NOMO-1 treated with dmso at 0.1 percent for 144 hours (cell line): ENCODE measurements at regions not wholly inside any gene's neighbourhood (a gene's known extent, or its start where the extent isn't known, plus 50 kb on each side); places are given as distances from the start of the nearest gene placed in this dataset.
A peak's percentile ranks its signal among the peaks of the same experiment; 100 is the strongest.

ENCODE experiments used
- DNase-seq: peaks from one replicate; lab custom pipeline; 2025; ENCODE audit not compliant: unreplicated experiment; lab: John Stamatoyannopoulos, UW

DNA sequence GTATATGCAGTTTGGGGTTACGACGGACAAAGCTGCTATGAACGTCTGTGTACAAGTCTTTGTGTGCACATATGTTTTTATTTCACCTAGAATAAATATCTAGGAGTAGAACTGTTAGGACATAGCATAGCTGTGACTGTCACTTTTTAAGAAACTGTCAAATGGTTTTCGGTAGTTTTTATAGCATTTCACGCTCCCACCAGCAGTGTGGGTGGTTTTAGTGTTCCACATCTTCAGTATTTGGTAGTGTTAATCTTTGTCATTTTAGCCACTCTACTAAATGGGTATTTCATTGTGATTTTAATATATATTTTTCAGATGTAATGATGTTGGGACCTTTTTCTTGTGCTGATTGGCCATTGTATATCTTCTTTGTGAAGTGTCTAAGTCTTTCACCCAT, 109.1 kb upstream of the BCAT1 start:
- no peak for DNase-seq

DNA sequence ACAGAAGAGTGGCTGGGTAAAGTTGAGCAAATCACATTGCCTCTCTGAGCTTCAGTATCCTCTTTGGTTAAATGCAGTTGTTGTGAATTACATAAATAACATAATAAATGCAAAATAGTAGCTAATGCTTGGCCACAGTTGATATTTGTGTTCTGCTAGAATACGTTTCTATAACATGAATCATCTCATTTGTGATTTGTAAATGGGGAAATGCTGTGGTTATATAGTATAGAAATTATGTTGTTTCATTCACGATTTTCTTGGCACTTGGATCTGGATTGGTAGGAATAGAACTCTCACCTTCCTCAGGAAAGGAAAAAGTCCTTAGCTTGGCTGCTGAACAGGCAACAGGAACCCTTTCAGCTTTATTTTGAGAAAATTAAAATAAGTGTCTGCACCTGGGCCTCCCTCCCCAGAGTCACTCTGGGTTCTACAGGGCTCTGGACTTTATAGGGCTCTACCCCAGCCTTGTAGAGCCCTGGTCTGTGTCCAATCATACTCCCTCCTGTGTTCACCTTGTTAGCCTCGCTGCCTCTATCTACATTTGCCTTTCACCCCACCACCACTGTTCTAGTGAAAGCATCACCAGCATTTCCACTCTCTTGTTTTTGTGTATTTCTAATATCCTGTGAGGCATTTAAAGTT, 107.7 kb upstream of the BCAT1 start:
- no peak for DNase-seq

DNA sequence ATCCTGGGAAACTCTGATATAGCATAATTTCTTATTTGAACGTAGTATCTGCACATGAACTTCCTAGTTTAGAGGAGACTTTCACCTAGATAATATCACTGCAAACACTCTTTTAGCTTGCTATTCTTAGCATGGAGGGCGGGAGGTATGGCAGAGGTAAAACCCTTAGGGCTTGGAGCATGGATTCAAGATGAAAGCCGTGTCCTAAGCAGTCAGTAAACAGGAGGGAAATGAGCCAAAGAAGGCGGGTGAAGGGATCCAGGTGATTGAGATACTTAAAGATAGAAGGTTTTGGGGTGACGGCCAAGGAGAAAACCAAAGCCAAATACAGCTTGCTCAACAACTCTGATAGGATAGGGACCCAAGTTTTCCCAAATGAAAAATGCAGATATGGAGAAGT, 107.1 kb upstream of the BCAT1 start:
- DNase-seq = no peak

DNA sequence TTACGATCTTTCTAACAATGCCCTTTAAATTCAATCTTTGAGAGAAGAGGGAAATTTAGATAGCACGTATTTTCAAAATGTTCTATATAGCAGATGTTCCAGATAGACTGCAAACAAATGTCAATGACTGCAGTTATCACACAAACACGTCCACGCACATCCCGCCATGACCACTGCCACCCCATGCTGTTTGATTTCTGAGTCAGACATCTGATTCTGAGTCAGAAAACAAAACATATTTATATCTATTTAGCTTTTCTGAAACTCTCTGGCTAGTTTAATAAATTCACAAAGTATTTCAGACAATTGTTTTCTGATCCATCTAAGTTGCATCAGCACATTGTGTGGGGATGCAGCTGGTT, 105.9 kb upstream of the BCAT1 start:
- DNase-seq = no peak

DNA sequence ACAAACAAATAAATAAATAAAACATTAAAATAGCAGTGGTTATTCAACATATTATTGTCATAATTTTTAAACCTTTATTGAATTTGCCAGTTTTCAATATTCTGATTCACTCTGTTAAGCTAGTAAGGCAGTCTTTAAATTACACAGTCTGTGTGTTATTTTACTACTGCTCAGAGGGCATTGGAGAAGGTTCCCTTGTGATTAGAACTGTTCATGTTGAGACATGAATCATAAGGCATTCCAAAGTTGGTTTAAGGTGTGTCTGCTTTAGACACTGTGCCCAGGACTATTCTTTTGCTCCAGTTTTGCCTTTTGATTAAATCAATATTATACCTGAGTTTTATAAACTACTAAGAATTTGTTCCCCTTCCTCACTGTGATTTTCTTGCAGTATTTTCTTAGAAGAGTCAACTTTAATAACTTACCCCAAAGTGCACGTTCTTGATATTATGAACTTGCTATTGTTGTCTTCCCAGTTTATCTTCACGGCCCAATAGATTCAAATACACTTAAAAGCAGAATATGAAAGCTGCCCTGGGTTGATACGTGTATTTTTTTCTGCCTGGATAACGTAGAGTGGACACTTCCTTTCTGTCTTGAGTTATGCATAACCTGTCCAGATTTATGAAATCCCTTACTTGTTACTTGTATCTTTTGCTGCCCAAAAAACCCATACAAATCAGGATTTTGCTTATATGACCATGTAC, 105.3 kb upstream of the BCAT1 start:
- no peak for DNase-seq

DNA sequence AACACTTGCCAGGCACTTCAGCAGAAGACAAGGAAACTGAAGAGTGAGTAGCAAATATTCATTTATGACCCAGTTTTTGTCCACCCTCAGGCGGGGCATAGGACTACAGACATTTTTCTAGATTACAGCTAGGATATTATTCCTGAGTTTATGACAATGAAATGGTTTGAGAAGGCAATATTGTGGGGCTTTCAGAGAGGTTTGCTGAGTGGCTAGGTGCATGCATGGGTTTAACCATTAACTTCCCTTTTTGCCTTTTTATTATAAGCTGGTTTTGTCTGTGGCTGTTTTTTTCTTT, 104.0 kb upstream of the BCAT1 start:
- DNase-seq = no peak

DNA sequence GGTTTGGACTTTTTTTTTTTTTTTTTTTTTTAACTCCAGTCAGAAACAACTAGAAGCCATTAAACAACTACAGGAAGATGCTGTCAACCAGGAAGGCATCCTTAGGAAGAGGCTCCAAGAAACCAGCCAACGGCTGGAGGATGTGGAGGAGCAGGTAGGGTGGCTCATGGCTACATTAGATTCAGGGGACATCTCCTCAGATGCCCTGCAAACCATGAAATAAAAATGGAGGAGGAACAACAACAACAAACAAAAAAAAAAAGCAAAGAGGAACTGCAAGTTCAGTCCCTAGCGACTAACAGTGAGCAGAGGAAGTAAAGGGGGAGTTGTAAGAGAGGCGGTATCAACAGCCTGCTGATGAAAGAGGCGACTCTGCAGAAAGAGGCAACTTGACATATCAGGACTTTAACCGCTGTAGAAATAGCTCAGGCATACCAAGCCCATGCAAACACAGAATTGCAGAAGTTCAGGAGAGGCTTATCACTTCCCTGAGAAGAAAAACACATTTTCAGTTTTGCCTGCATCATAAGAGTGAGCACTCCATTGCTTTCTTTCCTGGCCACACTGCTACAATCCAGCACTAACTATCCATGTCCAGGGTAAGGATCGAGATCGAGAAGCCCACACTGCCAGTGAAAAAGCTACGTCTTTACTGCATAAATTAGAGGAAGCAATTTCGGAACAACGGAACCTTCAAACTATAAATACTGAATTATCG, 103.5 kb upstream of the BCAT1 start:
- DNase-seq = peak; percentile 97

DNA sequence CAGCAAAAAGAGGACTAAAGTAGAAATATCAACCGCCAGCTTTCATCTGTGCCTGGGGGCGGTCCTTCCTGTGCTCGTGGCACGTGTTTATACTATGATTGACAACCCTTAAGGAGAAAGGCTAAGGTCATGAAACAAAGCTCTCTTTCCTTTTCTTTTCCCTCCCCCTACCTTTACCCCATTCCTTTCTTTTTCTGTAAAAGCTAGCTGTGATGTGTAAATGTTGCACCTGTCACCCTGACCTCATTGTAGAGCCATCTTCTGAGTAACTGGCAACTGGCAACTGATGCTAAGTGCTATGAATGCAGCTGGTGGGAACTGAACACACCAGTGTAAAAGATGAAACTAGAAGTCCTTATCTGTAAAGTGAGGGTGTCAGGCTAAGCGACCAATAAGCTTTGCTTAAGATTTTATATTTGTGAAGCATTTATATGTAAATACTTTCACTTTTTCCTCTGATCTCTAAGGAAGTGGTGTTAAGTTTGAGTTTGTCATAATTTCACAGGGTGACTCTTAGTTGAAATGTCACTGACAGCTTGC, 102.8 kb upstream of the BCAT1 start:
- DNase-seq = peak; percentile 53

DNA sequence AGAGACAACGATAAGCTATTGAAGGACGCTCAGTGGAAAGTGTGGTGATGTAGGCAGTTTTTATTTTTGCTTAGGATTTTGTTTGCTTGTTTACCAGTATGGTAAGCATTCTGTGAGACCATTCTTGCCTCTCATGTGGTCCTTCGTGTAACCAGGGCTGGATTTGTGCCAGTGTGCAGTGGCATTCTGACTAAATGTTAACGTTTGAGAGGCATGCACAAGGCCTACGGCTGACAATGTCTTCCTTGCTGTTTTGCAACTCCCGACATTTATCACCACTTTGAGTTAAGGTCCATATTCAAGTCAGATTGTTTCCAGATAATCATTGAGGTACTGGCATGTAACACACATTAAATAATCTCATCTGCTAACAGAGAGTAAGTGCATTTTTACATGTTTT, 102.3 kb upstream of the BCAT1 start:
- no peak for DNase-seq

DNA sequence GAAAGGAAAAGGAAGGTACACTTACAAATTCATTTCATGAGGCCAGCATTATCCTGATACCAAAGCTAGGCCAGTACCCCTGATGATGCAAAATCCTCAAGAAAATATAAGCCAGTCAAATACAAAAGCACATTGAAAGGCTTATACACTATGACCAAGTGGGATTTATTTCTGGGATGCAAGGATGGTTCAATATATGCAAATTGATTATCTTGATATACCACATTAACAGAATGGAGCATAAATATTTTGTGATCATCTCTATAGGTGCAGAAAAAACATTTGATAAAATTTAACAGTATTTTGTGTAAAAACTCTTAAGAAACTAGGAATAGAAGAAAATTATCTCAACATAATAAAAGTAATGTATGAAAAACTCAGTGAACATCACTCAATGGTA, 97.0 kb upstream of the BCAT1 start:
- no peak for DNase-seq

DNA sequence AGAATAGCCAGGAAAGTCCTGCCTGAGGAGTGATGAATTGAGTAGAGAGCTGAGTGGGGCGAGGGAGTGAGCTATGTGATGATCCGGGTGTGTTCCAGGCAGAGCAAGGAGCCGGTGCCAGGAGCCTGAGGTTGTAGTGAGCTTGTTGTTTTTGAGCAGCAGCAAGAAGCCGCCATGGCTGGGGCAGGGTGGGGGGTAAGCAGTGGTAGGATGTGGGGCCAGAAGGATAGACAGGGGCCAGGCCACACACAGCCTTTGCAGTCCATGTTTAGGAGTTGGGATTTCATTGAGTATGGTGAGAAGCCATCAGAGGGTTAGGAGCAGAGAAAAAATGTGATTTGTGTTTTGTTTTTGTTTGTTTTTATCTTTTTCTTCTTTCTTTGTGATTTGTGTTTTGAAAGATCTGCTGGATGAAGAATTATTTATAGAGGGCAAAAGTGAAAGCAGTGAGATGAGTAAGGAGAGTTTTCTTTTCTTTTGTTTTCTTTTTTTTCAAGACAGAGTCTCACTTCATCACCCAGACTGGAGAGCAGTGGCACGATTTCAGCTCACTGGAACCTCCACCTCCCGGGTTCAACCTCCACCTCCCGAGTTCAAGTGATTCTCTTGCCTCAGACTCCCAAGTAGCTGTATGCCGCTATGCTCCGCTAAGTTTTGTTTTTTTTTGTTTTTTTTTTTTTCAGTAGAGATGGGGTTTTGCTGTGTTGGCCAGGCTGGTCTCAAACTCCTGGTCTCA, 92.3 kb upstream of the BCAT1 start:
- no peak for DNase-seq

DNA sequence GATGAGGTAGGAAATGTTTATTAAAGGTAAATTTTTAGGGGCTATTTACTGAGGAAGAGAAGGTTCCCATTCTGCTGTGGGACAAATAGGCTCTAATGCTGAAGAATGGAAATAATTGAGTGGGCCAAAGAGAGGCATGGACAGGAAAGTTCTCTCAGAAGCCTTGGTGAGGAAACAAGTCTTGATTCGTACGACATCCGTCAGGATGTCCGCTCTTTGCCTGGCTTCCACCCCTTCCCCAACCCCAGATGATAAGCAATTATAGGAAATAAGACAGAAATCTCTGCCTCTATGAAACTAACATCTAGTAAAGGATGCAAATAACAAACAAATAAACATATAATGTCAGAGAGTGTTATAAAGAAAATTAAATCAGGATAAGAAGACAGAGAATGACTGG, 91.7 kb upstream of the BCAT1 start:
- DNase-seq = no peak

DNA sequence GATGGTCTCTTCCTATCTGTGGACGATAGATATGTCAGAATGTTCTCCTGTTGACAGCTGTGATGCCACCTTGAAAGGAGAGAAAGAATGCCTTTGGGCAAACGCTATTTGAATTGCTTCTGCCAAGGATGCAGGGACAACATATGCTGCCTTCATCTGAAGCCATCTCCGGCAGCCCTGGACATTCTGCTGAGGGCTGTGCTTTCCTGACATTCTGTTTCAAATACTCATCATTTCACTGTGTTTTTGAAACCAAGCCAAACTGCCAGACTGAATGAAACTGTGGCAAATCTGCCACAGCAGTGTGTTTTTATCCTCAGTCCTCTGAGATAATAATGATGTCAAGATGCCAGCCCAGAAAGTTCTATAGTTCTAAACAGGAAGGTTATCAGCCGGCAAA, 85.8 kb upstream of the BCAT1 start:
- no peak for DNase-seq

DNA sequence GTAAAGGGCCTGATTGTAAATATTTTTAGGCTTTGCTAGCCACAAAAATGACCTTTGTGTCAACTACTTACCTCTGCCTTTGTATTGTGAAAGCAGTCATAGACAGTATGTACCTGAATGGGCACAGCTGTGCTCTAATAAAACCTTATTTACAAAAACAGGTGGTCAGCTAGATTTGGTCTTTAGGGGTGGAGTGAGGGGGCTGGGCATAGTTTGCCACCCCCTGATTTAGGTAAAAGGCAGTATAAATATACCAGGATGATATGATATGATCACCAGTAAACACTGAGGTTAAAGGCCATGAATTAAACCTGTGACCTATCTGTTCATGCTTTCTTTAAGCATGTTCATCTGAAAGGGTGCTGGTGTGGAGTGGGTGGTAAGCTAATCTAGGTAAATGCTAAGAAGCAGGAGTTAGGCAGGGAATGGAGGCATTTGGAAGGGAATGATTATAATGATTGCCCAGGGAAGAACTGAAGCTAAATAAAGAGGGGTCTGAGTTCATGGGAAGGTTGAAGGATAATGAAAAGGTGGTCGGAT, 77.1 kb upstream of the BCAT1 start:
- DNase-seq = no peak

DNA sequence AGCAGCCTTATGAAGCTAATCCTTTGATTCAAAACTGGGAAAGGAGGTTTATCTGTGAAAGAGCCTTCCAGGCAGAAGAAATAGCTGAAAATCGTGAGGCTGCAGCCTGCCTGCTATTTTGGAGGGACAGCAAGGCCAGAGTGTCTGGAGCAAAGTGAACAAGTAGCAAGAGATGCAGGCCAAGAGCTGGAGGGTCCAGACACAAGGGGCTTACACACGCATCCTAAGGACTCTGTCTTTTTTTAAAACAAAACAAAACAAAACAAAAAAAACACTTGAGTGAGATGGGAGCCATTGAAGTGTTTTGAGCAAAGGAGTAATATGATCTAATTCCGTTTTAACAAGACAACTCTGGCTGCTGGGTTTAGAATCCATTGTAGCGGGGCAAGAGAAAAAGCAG, 76.4 kb upstream of the BCAT1 start:
- DNase-seq = no peak

DNA sequence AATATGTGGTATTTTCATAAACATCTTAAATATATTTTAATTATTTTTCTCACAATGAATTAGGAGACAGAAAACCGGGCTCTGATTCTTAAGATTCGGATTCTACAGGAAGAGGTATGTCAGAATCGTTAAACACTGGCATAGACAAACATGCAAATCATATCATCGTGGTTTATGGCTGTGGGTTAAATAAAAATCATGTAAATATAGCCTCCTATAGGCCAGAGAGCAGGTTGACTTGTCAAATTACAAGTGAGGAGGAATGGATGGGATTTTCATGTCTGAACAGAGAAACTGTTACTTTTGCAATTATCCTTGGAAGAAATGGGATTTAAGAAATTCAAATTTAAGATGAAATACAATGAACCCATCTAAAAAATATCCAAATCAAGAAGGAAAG, 74.9 kb upstream of the BCAT1 start:
- DNase-seq = no peak

DNA sequence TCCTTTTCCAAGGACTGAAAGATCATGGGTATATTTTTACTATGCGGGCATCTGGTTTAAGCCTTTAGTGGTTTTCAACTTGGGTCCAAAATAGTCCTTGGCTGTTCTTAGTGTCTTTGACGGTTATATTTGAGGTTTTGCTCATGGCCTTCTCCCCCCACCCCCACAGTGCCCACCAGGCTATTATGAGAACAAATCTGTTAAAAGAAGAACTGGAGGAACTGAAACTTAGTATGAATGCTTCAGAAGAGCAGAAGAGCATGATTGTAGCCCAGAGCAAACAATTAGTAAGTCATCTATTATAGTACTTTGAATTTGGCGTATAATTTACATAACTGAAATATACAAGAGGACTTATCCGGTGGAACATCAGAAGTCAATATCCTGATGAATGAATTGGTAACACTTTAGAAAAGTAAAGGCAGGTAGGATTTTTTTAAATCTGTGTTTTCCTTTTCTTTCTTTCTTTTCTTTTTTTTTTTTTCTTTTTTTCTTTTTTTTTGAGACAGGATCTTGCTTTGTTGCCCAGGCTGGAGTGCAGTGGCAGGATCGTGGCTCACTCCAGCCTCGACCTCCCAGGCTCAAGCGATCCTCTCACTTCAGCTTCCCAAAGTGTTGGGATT, 71.8 kb upstream of the BCAT1 start:
- DNase-seq = peak; percentile 80

DNA sequence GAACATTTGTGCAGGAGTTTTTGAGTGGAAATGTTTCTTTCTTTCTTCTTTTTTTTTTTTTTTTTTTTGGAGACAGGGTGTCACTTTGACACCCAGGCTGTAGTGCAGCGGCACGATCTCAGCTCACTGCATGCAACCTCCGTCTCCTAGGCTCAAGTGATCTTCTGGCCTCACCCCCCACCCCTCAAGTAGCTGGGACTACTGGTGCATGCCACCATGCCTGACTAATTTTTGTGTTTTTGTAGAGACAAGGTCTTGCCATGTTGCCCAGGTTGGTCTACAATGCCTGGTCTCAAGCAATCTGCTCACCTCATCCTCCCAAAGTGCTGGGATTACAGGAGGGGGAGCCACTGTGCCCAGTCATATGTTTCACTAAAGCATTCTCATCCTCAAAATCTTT, 69.2 kb upstream of the BCAT1 start:
- no peak for DNase-seq

DNA sequence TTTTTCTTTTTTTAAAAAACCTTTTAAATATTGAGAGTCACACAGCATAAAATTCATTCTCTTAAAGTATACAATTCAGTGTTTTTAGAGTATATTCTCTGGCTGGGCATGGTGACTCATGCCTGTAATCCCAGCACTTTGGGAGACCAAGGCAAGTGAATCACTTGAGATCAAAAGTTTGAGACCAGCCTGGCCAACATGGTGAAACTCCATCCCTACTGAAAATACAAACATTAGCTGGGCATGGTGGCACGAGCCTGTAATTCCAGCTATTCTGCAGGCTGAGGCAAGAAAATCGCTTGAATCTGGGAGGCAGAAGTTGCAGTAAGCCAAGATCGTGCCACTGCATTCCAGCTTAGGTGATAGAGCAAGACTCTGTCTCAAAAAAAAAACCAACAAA, 68.4 kb upstream of the BCAT1 start:
- DNase-seq = no peak

DNA sequence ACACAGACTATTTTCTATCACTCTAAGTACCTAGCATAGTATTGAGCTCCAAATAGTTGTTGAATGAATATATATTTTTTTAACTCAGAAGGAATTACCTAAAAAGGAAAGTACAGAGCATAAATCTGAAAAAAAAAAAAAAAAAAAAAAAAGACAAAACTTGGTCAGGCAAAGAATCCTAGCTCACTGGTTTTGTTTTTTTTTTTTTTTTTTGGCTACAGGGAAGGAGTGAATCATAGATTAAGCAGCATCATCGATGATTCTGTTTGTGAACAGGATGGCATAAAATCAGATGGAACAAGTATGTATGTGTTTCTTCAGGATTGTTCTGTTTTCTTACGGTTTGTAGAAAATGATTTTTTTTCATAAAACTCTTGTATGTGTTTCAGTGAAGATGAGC, 66.1 kb upstream of the BCAT1 start:
- no peak for DNase-seq

DNA sequence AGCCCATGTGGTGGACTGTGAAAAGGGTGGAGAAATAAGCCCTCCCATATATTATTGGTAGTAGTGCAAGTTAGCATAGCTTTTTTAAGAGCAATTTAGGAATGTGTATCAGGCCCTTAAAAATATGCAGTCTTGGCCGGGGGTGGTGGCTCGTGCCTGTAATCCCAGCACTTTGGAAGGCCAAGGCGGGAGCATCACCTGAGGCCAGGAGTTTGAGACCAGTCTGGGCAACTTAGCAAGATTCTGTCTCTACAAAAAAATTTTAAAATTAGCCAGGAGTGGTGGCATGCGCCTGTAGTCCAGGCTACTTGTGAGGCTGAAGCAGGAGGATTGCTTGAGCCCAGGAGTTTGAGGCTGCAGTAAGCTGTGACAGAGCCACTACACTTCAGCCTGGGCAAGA, 64.2 kb upstream of the BCAT1 start:
- DNase-seq = no peak
